ENCODE measurements at regions not wholly inside any gene's neighbourhood (a gene's known extent, or its start where the extent isn't known, plus 50 kb on each side); places are given as distances from the start of the nearest gene placed in this dataset.

DNA sequence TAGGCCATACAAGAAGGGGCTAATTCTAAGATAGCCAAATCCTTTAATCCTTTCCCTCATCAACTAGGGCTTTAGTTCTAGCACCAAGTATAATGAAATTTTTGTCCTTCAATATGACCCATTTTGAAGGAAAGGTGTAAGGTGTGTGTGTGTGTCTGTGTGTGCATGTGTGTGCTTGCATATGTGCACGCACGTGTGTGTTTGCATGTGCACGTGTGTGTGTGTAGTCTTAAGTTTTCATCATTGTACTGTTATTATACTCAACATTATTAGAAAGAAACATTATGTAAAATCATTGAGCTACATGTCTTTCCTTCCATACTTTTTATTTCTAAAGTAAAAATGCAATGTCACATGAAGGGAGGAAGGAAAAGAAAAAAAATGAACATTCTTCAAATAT lies 547.7 kb downstream of the FAM181B start:
- TF ChIP-seq, protein P1, sequence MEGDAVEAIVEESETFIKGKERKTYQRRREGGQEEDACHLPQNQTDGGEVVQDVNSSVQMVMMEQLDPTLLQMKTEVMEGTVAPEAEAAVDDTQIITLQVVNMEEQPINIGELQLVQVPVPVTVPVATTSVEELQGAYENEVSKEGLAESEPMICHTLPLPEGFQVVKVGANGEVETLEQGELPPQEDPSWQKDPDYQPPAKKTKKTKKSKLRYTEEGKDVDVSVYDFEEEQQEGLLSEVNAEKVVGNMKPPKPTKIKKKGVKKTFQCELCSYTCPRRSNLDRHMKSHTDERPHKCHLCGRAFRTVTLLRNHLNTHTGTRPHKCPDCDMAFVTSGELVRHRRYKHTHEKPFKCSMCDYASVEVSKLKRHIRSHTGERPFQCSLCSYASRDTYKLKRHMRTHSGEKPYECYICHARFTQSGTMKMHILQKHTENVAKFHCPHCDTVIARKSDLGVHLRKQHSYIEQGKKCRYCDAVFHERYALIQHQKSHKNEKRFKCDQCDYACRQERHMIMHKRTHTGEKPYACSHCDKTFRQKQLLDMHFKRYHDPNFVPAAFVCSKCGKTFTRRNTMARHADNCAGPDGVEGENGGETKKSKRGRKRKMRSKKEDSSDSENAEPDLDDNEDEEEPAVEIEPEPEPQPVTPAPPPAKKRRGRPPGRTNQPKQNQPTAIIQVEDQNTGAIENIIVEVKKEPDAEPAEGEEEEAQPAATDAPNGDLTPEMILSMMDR (IDR thresholded peaks at IDR 0.05; ENCODE audit: poor library complexity) = no peak
- TF ChIP-seq EZH2phosphoT487 (IDR thresholded peaks at IDR 0.05; ENCODE audit: low read depth, severe bottlenecking, unreplicated experiment) (no peak), EZH2 (IDR thresholded peaks at IDR 0.05; ENCODE audit: borderline replicate concordance) (no peak)
